HEK293 (cell line): ENCODE measurements at regions not wholly inside any gene's neighbourhood (a gene's known extent, or its start where the extent isn't known, plus 50 kb on each side); places are given as distances from the start of the nearest gene placed in this dataset.

Experiments
- CTCF ChIA-PET: fragments of 350-600 bp; formaldehyde crosslinking; extraction: SDS; loops from one replicate; lab custom pipeline; 2021; ENCODE audit warnings: antibody characterized with exemption; lab: Yijun Ruan, JAX
- POLR2A ChIA-PET: fragments of 300-600 bp; formaldehyde crosslinking; extraction: SDS; loops from one replicate; lab custom pipeline; 2020; ENCODE audit warnings: antibody characterized with exemption, inconsistent platforms; lab: Yijun Ruan, JAX
- H3K27ac ChIP-seq: fragments of 200-500 bp; sonication (Bioruptor generic); 2 replicates; pipeline ENCODE4 v1.5.1; 2014; ENCODE audit warnings: low read depth, low read length, control low read depth, inconsistent platforms; ENCODE audit errors: extremely low read depth
- H3K36me3 ChIP-seq, 2 experiments: fragments of 200-500 bp in 1 of 2; sonication (Bioruptor generic) in 1 of 2; 1 replicate in 1 of 2; 2 replicates in 1 of 2; pipeline ENCODE4 v1.5.1; 2014 to 2017; ENCODE audit warnings: inconsistent platforms in 2 of 2, low read length in 2 of 2; ENCODE audit not compliant: control insufficient read depth in 2 of 2, insufficient read depth in 1 of 2
- H3K4me1 ChIP-seq: fragments of 200-500 bp; sonication (Bioruptor generic); 2 replicates; pipeline ENCODE4 v1.5.1; 2014; ENCODE audit warnings: mild to moderate bottlenecking, low read length, inconsistent platforms; ENCODE audit not compliant: control insufficient read depth, insufficient read depth
- H3K4me3 ChIP-seq: 2 replicates; pipeline ENCODE4 v1.5.1; 2011; ENCODE audit warnings: low read depth, mild to moderate bottlenecking, control low read depth, low read length, moderate library complexity
- H3K9me3 ChIP-seq: fragments of 200-500 bp; sonication (Bioruptor generic); 2 replicates; pipeline ENCODE4 v1.5.1; 2014; ENCODE audit warnings: low read depth, low read length, inconsistent platforms; ENCODE audit not compliant: control insufficient read depth, insufficient read depth
- MYNN ChIP-seq: fragments of 450-650 bp; formaldehyde crosslinking; IDR thresholded peaks from 2 replicates; pipeline ENCODE4 v1.5.1; 2016; ENCODE audit warnings: missing biosample characterization, missing genetic modification characterization, borderline replicate concordance
- OVOL3 ChIP-seq: fragments of 450-650 bp; formaldehyde crosslinking; IDR thresholded peaks from 2 replicates; pipeline ENCODE4 v1.5.1; 2016; ENCODE audit warnings: missing biosample characterization, missing genetic modification characterization
- SETDB1 ChIP-seq: IDR thresholded peaks from one replicate; pipeline ENCODE4 v1.6.1; 2017; ENCODE audit warnings: mild to moderate bottlenecking, low read length, moderate library complexity, mixed read lengths; ENCODE audit not compliant: insufficient read length
- ZBTB7A ChIP-seq: fragments of 450-650 bp; formaldehyde crosslinking; IDR thresholded peaks from 2 replicates; pipeline ENCODE4 v1.5.1; 2016; ENCODE audit warnings: low read depth, missing biosample characterization, missing genetic modification characterization
- ZBTB8A ChIP-seq: fragments of 450-650 bp; formaldehyde crosslinking; IDR thresholded peaks from 2 replicates; pipeline ENCODE4 v1.5.1; 2016; ENCODE audit warnings: missing biosample characterization, missing genetic modification characterization
- ZNF133 ChIP-seq: fragments of 450-650 bp; formaldehyde crosslinking; IDR thresholded peaks from 2 replicates; pipeline ENCODE4 v1.5.1; 2016; ENCODE audit warnings: missing biosample characterization, missing genetic modification characterization
- ZNF146 ChIP-seq: fragments of 450-650 bp; formaldehyde crosslinking; IDR thresholded peaks from 2 replicates; pipeline ENCODE4 v1.5.1; 2016; ENCODE audit warnings: missing biosample characterization, missing genetic modification characterization
- ZNF211 ChIP-seq: fragments of 450-650 bp; formaldehyde crosslinking; IDR thresholded peaks from 2 replicates; pipeline ENCODE4 v1.5.1; 2016; ENCODE audit warnings: low read depth, missing biosample characterization, missing genetic modification characterization
- ZNF324 ChIP-seq: fragments of 450-650 bp; formaldehyde crosslinking; IDR thresholded peaks from 2 replicates; pipeline ENCODE4 v1.5.1; 2016; ENCODE audit warnings: missing biosample characterization, missing genetic modification characterization
- ZNF350 ChIP-seq: fragments of 450-650 bp; formaldehyde crosslinking; IDR thresholded peaks from 2 replicates; pipeline ENCODE4 v1.5.0; 2017; ENCODE audit warnings: missing biosample characterization, mild to moderate bottlenecking, missing genetic modification characterization
- ZNF362 ChIP-seq: fragments of 450-650 bp; formaldehyde crosslinking; IDR thresholded peaks from 2 replicates; pipeline ENCODE4 v1.5.1; 2016; ENCODE audit warnings: missing biosample characterization, missing genetic modification characterization
- ZNF423 ChIP-seq: fragments of 450-650 bp; formaldehyde crosslinking; IDR thresholded peaks from 2 replicates; pipeline ENCODE4 v1.5.1; 2016; ENCODE audit warnings: missing biosample characterization, missing genetic modification characterization
- ZNF449 ChIP-seq: fragments of 450-650 bp; formaldehyde crosslinking; IDR thresholded peaks from 2 replicates; pipeline ENCODE4 v1.5.1; 2017; ENCODE audit warnings: missing biosample characterization, mild to moderate bottlenecking, missing genetic modification characterization, moderate library complexity
- ZNF501 ChIP-seq: fragments of 450-650 bp; formaldehyde crosslinking; IDR thresholded peaks from 2 replicates; pipeline ENCODE4 v1.5.1; 2016; ENCODE audit warnings: missing biosample characterization, missing genetic modification characterization
- ZNF560 ChIP-seq: fragments of 450-650 bp; formaldehyde crosslinking; IDR thresholded peaks from 2 replicates; pipeline ENCODE4 v1.5.1; 2017; ENCODE audit warnings: missing biosample characterization, missing genetic modification characterization, borderline replicate concordance
- ZNF629 ChIP-seq: fragments of 450-650 bp; formaldehyde crosslinking; IDR thresholded peaks from 2 replicates; pipeline ENCODE4 v1.5.1; 2017; ENCODE audit warnings: missing biosample characterization, missing genetic modification characterization
- ZNF639 ChIP-seq: fragments of 450-650 bp; formaldehyde crosslinking; IDR thresholded peaks from 2 replicates; pipeline ENCODE4 v1.5.1; 2016; ENCODE audit warnings: missing biosample characterization, missing genetic modification characterization
- ZNF670 ChIP-seq: fragments of 450-650 bp; formaldehyde crosslinking; IDR thresholded peaks from 2 replicates; pipeline ENCODE4 v1.5.1; 2016; ENCODE audit warnings: missing biosample characterization, missing genetic modification characterization, low read depth
- ZNF704 ChIP-seq: fragments of 450-650 bp; formaldehyde crosslinking; IDR thresholded peaks from 2 replicates; pipeline ENCODE4 v1.5.1; 2016; ENCODE audit warnings: missing biosample characterization, missing genetic modification characterization
- ZNF791 ChIP-seq: fragments of 450-650 bp; formaldehyde crosslinking; IDR thresholded peaks from 2 replicates; pipeline ENCODE4 v1.5.1; 2016; ENCODE audit warnings: missing biosample characterization, missing genetic modification characterization
- ZSCAN16 ChIP-seq: fragments of 450-650 bp; formaldehyde crosslinking; IDR thresholded peaks from 2 replicates; pipeline ENCODE4 v1.5.1; 2016; ENCODE audit warnings: missing biosample characterization, missing genetic modification characterization
- ZSCAN4 ChIP-seq: fragments of 450-650 bp; formaldehyde crosslinking; IDR thresholded peaks from 2 replicates; pipeline ENCODE4 v1.5.1; 2017; ENCODE audit warnings: missing biosample characterization, missing genetic modification characterization

GRCh38 chr13:64276232-64276631, 2860.6 kb upstream of the PCDH20 start:
- no peak overlapping the region for H3K4me3 ChIP-seq
- no peaks in the 10 kb centered on the region for H3K4me1 ChIP-seq
- POLR2A ChIA-PET: no interaction called here
- TF ChIP-seq ZNF423: no peak
- TF ChIP-seq ZNF501 (tag by site-specific recombination): no peak
- no peak for TF ChIP-seq ZNF146 (tag by site-specific recombination)
- no peak for TF ChIP-seq ZNF560
- no peak for TF ChIP-seq ZNF629 (tag by site-specific recombination)
- no peak for TF ChIP-seq ZSCAN16 (tag by site-specific recombination)
- no peak for TF ChIP-seq ZBTB8A (tag by site-specific recombination)
- TF ChIP-seq ZNF211 (tag by site-specific recombination): no peak
- TF ChIP-seq OVOL3 (tag by site-specific recombination): no peak
- no peak for TF ChIP-seq ZNF449 (tag by site-specific recombination)
- no peak for TF ChIP-seq ZNF670 (tag by site-specific recombination)
- TF ChIP-seq, all 188 proteins: peak for 0
- no peaks in the 10 kb centered on the region for H3K9me3 ChIP-seq
- H3K27ac ChIP-seq: no peak overlapping the region
- H3K36me3 ChIP-seq: no peaks in the 10 kb centered on the region
- CTCF ChIA-PET: no interaction called here

GRCh38 chr13:64274481-64275217, 2859.0 kb upstream of the PCDH20 start:
- CTCF ChIA-PET: no interaction called here
- POLR2A ChIA-PET: no interaction called here
- Histone ChIP-seq H3K9me3 (no peaks in the 10 kb centered on the region), H3K4me1 (no peaks in the 10 kb centered on the region), H3K36me3 (no peaks in the 10 kb centered on the region), H3K4me3 (no peak overlapping the region), H3K27ac (no peak overlapping the region)
- peak; percentile 85 for TF ChIP-seq SETDB1
- no peak for TF ChIP-seq ZNF639 (tag by site-specific recombination)

GRCh38 chr13:64273780-64274179, 2858.1 kb upstream of the PCDH20 start:
- no peaks in the 10 kb centered on the region for H3K9me3 ChIP-seq
- no peaks in the 10 kb centered on the region for H3K36me3 ChIP-seq
- H3K4me3 ChIP-seq: no peak overlapping the region
- H3K4me1 ChIP-seq: no peaks in the 10 kb centered on the region
- no peak overlapping the region for H3K27ac ChIP-seq
- ChIA-PET POLR2A (no interaction called here), CTCF (no interaction called here)
- no peak for TF ChIP-seq ZSCAN4 (tag by site-specific recombination)
- TF ChIP-seq MYNN (tag by site-specific recombination): no peak
- TF ChIP-seq ZNF449 (tag by site-specific recombination): no peak
- TF ChIP-seq ZNF324 (tag by site-specific recombination): no peak
- no peak for TF ChIP-seq ZNF133 (tag by site-specific recombination)
- no peak for TF ChIP-seq ZNF362 (tag by site-specific recombination)
- no peak for TF ChIP-seq ZBTB7A (tag by site-specific recombination)
- no peak for TF ChIP-seq ZNF791 (tag by site-specific recombination)
- no peak for TF ChIP-seq ZNF350 (tag by site-specific recombination)
- TF ChIP-seq ZNF704 (tag by site-specific recombination): no peak
